ENCODE measurements at regions not wholly inside any gene's neighbourhood (a gene's known extent, or its start where the extent isn't known, plus 50 kb on each side); places are given as distances from the start of the nearest gene placed in this dataset.
"Not testable (repeated sequence)": the region's sequence is repeated elsewhere in the genome, so short reads cannot be mapped to it uniquely, and the experiment has no call there.

GRCh38 chr2:236370847-236371409 lies 106.7 kb upstream of the ASB18 start:
- no peak for DNase-seq (ENCODE audit: insufficient read length, low spot score)
- TF ChIP-seq POLR2A (IDR thresholded peaks at IDR 0.05; ENCODE audit: low read depth, low read length): no peak
- no peak for FAIRE-seq

- no peak for FAIRE-seq
- no peak for TF ChIP-seq POLR2A (IDR thresholded peaks at IDR 0.05; ENCODE audit: low read depth, low read length)
- DNase-seq (ENCODE audit: insufficient read length, low spot score): no peak
Measured at GRCh38 chr2:236375973-236376476, 111.8 kb upstream of the ASB18 start.

- no peak for FAIRE-seq
- no peak for DNase-seq (ENCODE audit: insufficient read length, low spot score)
- no peak for TF ChIP-seq POLR2A (IDR thresholded peaks at IDR 0.05; ENCODE audit: low read depth, low read length)
Measured at GRCh38 chr2:236376566-236377244, 112.5 kb upstream of the ASB18 start.

- no peak for FAIRE-seq
- TF ChIP-seq POLR2A (IDR thresholded peaks at IDR 0.05; ENCODE audit: low read depth, low read length): no peak
- no peak for DNase-seq (ENCODE audit: insufficient read length, low spot score)
Measured at GRCh38 chr2:236380051-236380612, 115.9 kb upstream of the ASB18 start.

GRCh38 chr2:236381253-236381652 lies 117.0 kb upstream of the ASB18 start:
- FAIRE-seq; DNase-seq (ENCODE audit: insufficient read length, low spot score): not testable (repeated sequence)

GRCh38 chr2:236389284-236390216 lies 125.3 kb upstream of the ASB18 start:
- FAIRE-seq; DNase-seq (ENCODE audit: insufficient read length, low spot score): not testable (repeated sequence)

GRCh38 chr2:236393101-236393500 lies 128.9 kb upstream of the ASB18 start:
- DNase-seq (ENCODE audit: insufficient read length, low spot score): no peak
- FAIRE-seq: no peak
- no peak for TF ChIP-seq POLR2A (IDR thresholded peaks at IDR 0.05; ENCODE audit: low read depth, low read length)

- no peak for TF ChIP-seq POLR2A (IDR thresholded peaks at IDR 0.05; ENCODE audit: low read depth, low read length)
- DNase-seq (ENCODE audit: insufficient read length, low spot score) (no peak), FAIRE-seq (no peak)
Measured at GRCh38 chr2:236393581-236393980, 129.4 kb upstream of the ASB18 start.

- no peak for DNase-seq (ENCODE audit: insufficient read length, low spot score)
- TF ChIP-seq POLR2A (IDR thresholded peaks at IDR 0.05; ENCODE audit: low read depth, low read length): no peak
- no peak for FAIRE-seq
Measured at GRCh38 chr2:236394571-236394970, 130.4 kb upstream of the ASB18 start.

GRCh38 chr2:236395067-236395466 lies 130.9 kb upstream of the ASB18 start:
- FAIRE-seq: no peak
- DNase-seq (ENCODE audit: insufficient read length, low spot score): no peak
- TF ChIP-seq POLR2A (IDR thresholded peaks at IDR 0.05; ENCODE audit: low read depth, low read length): no peak

GRCh38 chr2:236396818-236397350 lies 132.7 kb upstream of the ASB18 start:
- no peak for FAIRE-seq
- DNase-seq (ENCODE audit: insufficient read length, low spot score): no peak
- TF ChIP-seq POLR2A (IDR thresholded peaks at IDR 0.05; ENCODE audit: low read depth, low read length): no peak

- TF ChIP-seq POLR2A (IDR thresholded peaks at IDR 0.05; ENCODE audit: low read depth, low read length): no peak
- FAIRE-seq (no peak), DNase-seq (ENCODE audit: insufficient read length, low spot score) (no peak)
Measured at GRCh38 chr2:236397681-236398080, 133.5 kb upstream of the ASB18 start.

GRCh38 chr2:236399409-236399808 lies 135.2 kb upstream of the ASB18 start:
- no peak for TF ChIP-seq POLR2A (IDR thresholded peaks at IDR 0.05; ENCODE audit: low read depth, low read length)
- no peak for FAIRE-seq

GRCh38 chr2:236400046-236400574 lies 135.9 kb upstream of the ASB18 start:
- DNase-seq (ENCODE audit: insufficient read length, low spot score): no peak
- TF ChIP-seq POLR2A (IDR thresholded peaks at IDR 0.05; ENCODE audit: low read depth, low read length): no peak
- FAIRE-seq: no peak

More at GRCh38 chr2:236399409-236399808, 135.2 kb upstream of the ASB18 start:
- no peak for DNase-seq (ENCODE audit: insufficient read length, low spot score)
